Central memory CD8-positive, alpha-beta T cell (primary cell): ENCODE measurements at regions not wholly inside any gene's neighbourhood (a gene's known extent, or its start where the extent isn't known, plus 50 kb on each side); places are given as distances from the start of the nearest gene placed in this dataset.

Source experiments
- ATAC-seq: fragments of 150-1000 bp; cut with Tn5 transposase; replicated peaks from 2 replicates; pipeline ENCODE4 v1.10.0; 2022; ENCODE audit warnings: mild to moderate bottlenecking, moderate FRiP score, moderate number of reproducible peaks; ENCODE audit not compliant: poor library complexity, severe bottlenecking; ENCODE audit errors: extremely low read depth
- DNase-seq, 2 donors: peaks; one replicate each; pipeline ENCODE4 v3.0.0; 2021; ENCODE audit warnings: low spot score in 2 of 2
- H3K27ac Mint-ChIP-seq: one replicate; pipeline ENCODE4 v1.8.0; 2022; ENCODE audit warnings: low read depth, mild to moderate bottlenecking, moderate library complexity, mixed read lengths
- H3K27me3 Mint-ChIP-seq: one replicate; pipeline ENCODE4 v1.8.0; 2022; ENCODE audit warnings: mixed read lengths
- H3K36me3 Mint-ChIP-seq: one replicate; pipeline ENCODE4 v1.8.0; 2022; ENCODE audit warnings: mild to moderate bottlenecking, moderate library complexity, mixed read lengths; ENCODE audit not compliant: insufficient read depth
- H3K4me1 Mint-ChIP-seq: one replicate; pipeline ENCODE4 v1.8.0; 2022; ENCODE audit warnings: mixed read lengths
- H3K4me3 Mint-ChIP-seq: one replicate; pipeline ENCODE4 v1.8.0; 2022; ENCODE audit warnings: mild to moderate bottlenecking, moderate library complexity, mixed read lengths
- H3K9me3 Mint-ChIP-seq: one replicate; pipeline ENCODE4 v1.8.0; 2022; ENCODE audit warnings: mixed read lengths

- Mint-ChIP-seq H3K27me3 (no peaks in the 10 kb centered on the region), H3K36me3 (no peaks in the 10 kb centered on the region), H3K9me3 (peaks cover 16% of the 10 kb centered on the region), H3K4me1 (no peaks in the 10 kb centered on the region), H3K4me3 (no peak overlapping the region), H3K27ac (no peak overlapping the region)
- ATAC-seq (no peak), DNase-seq (no peak)
These were observed 853.5 kb upstream of the TMPRSS15 start for GRCh38 chr21:19256934-19257660.

- peaks cover 14% of the 10 kb centered on the region for H3K9me3 Mint-ChIP-seq
- H3K36me3 Mint-ChIP-seq: no peaks in the 10 kb centered on the region
- H3K4me3 Mint-ChIP-seq: no peak overlapping the region
- H3K27me3 Mint-ChIP-seq: no peaks in the 10 kb centered on the region
- H3K4me1 Mint-ChIP-seq: no peaks in the 10 kb centered on the region
- DNase-seq (no peak), ATAC-seq (no peak)
- no peak overlapping the region for H3K27ac Mint-ChIP-seq
These were observed 858.3 kb upstream of the TMPRSS15 start for GRCh38 chr21:19261731-19262376.

- no peak overlapping the region for H3K4me3 Mint-ChIP-seq
- H3K4me1 Mint-ChIP-seq: no peaks in the 10 kb centered on the region
- DNase-seq (no peak), ATAC-seq (no peak)
- H3K27ac Mint-ChIP-seq: no peak overlapping the region
- no peaks in the 10 kb centered on the region for H3K27me3 Mint-ChIP-seq
- H3K36me3 Mint-ChIP-seq: no peaks in the 10 kb centered on the region
- H3K9me3 Mint-ChIP-seq: peaks cover 10% of the 10 kb centered on the region
These were observed 863.1 kb upstream of the TMPRSS15 start for GRCh38 chr21:19266636-19267035.

- Mint-ChIP-seq H3K4me1 (no peaks in the 10 kb centered on the region), H3K9me3 (peaks cover 20% of the 10 kb centered on the region), H3K36me3 (no peaks in the 10 kb centered on the region), H3K27me3 (no peaks in the 10 kb centered on the region), H3K4me3 (no peak overlapping the region), H3K27ac (no peak overlapping the region)
- no peak for DNase-seq
- no peak for ATAC-seq
These were observed 865.1 kb upstream of the TMPRSS15 start for GRCh38 chr21:19268686-19269085.

GRCh38 chr21:19275065-19275464 is 871.5 kb upstream of the TMPRSS15 start:
- ATAC-seq (no peak), DNase-seq (no peak)
- H3K4me1 Mint-ChIP-seq: no peaks in the 10 kb centered on the region
- H3K36me3 Mint-ChIP-seq: no peaks in the 10 kb centered on the region
- H3K4me3 Mint-ChIP-seq: no peak overlapping the region
- peaks cover 14% of the 10 kb centered on the region for H3K9me3 Mint-ChIP-seq
- H3K27me3 Mint-ChIP-seq: no peaks in the 10 kb centered on the region
- H3K27ac Mint-ChIP-seq: no peak overlapping the region

GRCh38 chr21:19276665-19277064 is 873.1 kb upstream of the TMPRSS15 start:
- no peaks in the 10 kb centered on the region for H3K27me3 Mint-ChIP-seq
- ATAC-seq (no peak), DNase-seq (no peak)
- peaks cover 9% of the 10 kb centered on the region for H3K9me3 Mint-ChIP-seq
- H3K4me3 Mint-ChIP-seq: no peak overlapping the region
- no peak overlapping the region for H3K27ac Mint-ChIP-seq
- H3K4me1 Mint-ChIP-seq: no peaks in the 10 kb centered on the region
- no peaks in the 10 kb centered on the region for H3K36me3 Mint-ChIP-seq

- no peak overlapping the region for H3K27ac Mint-ChIP-seq
- DNase-seq: no peak
- H3K4me1 Mint-ChIP-seq: no peaks in the 10 kb centered on the region
- H3K4me3 Mint-ChIP-seq: no peak overlapping the region
- H3K27me3 Mint-ChIP-seq: no peaks in the 10 kb centered on the region
- no peak for ATAC-seq
- H3K9me3 Mint-ChIP-seq: peaks cover 19% of the 10 kb centered on the region
- H3K36me3 Mint-ChIP-seq: no peaks in the 10 kb centered on the region
These were observed 883.3 kb upstream of the TMPRSS15 start for GRCh38 chr21:19286876-19287275.

- Mint-ChIP-seq H3K4me3 (no peak overlapping the region), H3K27me3 (no peaks in the 10 kb centered on the region), H3K36me3 (no peaks in the 10 kb centered on the region), H3K9me3 (peaks cover 41% of the 10 kb centered on the region), H3K4me1 (no peaks in the 10 kb centered on the region), H3K27ac (no peak overlapping the region)
- no peak for ATAC-seq
- DNase-seq: no peak
These were observed 886.7 kb upstream of the TMPRSS15 start for GRCh38 chr21:19290328-19290727.

- no peak overlapping the region for H3K4me3 Mint-ChIP-seq
- no peaks in the 10 kb centered on the region for H3K36me3 Mint-ChIP-seq
- H3K4me1 Mint-ChIP-seq: no peaks in the 10 kb centered on the region
- ATAC-seq (no peak), DNase-seq (no peak)
- no peak overlapping the region for H3K27ac Mint-ChIP-seq
- H3K27me3 Mint-ChIP-seq: no peaks in the 10 kb centered on the region
- peaks cover 11% of the 10 kb centered on the region for H3K9me3 Mint-ChIP-seq
These were observed 916.7 kb upstream of the TMPRSS15 start for GRCh38 chr21:19320291-19320690.

GRCh38 chr21:19321688-19322087 is 918.1 kb upstream of the TMPRSS15 start:
- Mint-ChIP-seq H3K4me3 (no peak overlapping the region), H3K4me1 (no peaks in the 10 kb centered on the region), H3K27ac (no peak overlapping the region), H3K36me3 (no peaks in the 10 kb centered on the region), H3K9me3 (peaks cover 15% of the 10 kb centered on the region), H3K27me3 (no peaks in the 10 kb centered on the region)
- ATAC-seq (no peak), DNase-seq (no peak)

- ATAC-seq: no peak
- Mint-ChIP-seq H3K27ac (no peak overlapping the region), H3K9me3 (peaks cover 16% of the 10 kb centered on the region)
These were observed 918.8 kb upstream of the TMPRSS15 start for GRCh38 chr21:19322360-19322759.

GRCh38 chr21:19326531-19327319 is 923.1 kb upstream of the TMPRSS15 start:
- H3K27ac Mint-ChIP-seq: no peak overlapping the region
- H3K4me3 Mint-ChIP-seq: no peak overlapping the region
- no peaks in the 10 kb centered on the region for H3K4me1 Mint-ChIP-seq
- H3K9me3 Mint-ChIP-seq: peaks cover 17% of the 10 kb centered on the region
- DNase-seq: no peak
- H3K27me3 Mint-ChIP-seq: no peaks in the 10 kb centered on the region
- H3K36me3 Mint-ChIP-seq: no peaks in the 10 kb centered on the region
- no peak for ATAC-seq

More at GRCh38 chr21:19322360-19322759, 918.8 kb upstream of the TMPRSS15 start:
- no peak for DNase-seq
- H3K4me1 Mint-ChIP-seq: no peaks in the 10 kb centered on the region
- H3K27me3 Mint-ChIP-seq: no peaks in the 10 kb centered on the region
- H3K4me3 Mint-ChIP-seq: no peak overlapping the region
- H3K36me3 Mint-ChIP-seq: no peaks in the 10 kb centered on the region

- no peak for ATAC-seq
- H3K9me3 Mint-ChIP-seq: peaks cover 17% of the 10 kb centered on the region
- no peak for DNase-seq
- H3K27ac Mint-ChIP-seq: no peak overlapping the region
- no peaks in the 10 kb centered on the region for H3K36me3 Mint-ChIP-seq
- H3K27me3 Mint-ChIP-seq: no peaks in the 10 kb centered on the region
- no peaks in the 10 kb centered on the region for H3K4me1 Mint-ChIP-seq
- H3K4me3 Mint-ChIP-seq: no peak overlapping the region
These were observed 925.4 kb upstream of the TMPRSS15 start for GRCh38 chr21:19328954-19329353.
